Tibial artery (tissue), 4 donors: ENCODE measurements at regions not wholly inside any gene's neighbourhood (a gene's known extent, or its start where the extent isn't known, plus 50 kb on each side); places are given as distances from the start of the nearest gene placed in this dataset.

Experiments used
- DNase-seq, 2 donors: peaks; one replicate each; pipeline ENCODE4 v3.0.0-alpha.2; 2019
- H3K27ac ChIP-seq, 2 donors: fragments of 200-600 bp; sonication (generic) in 1 of 2; 1 replicate in 1 of 2; 2 replicates in 1 of 2; pipeline ENCODE4 v1.5.1; 2018 to 2019; ENCODE audit warnings: mild to moderate bottlenecking in 1 of 2
- H3K27me3 ChIP-seq, 2 donors: fragments of 200-600 bp; sonication (generic) in 1 of 2; one replicate each; pipeline versions ENCODE4 v1.5.1 to v1.6.0; 2016 to 2019
- H3K36me3 ChIP-seq, 3 donors: fragments of 200-600 bp; sonication (generic) in 2 of 3; one replicate each; pipeline ENCODE4 v1.5.1; 2016 to 2019; ENCODE audit warnings: mild to moderate bottlenecking in 2 of 3
- H3K4me1 ChIP-seq, 4 donors: fragments of 200-600 bp; sonication (generic) in 2 of 4; 1 replicate in 3 of 4; 2 replicates in 1 of 4; pipeline ENCODE4 v1.5.1; 2016 to 2019
- H3K4me3 ChIP-seq, 2 donors: fragments of 200-600 bp; sonication (generic) in 1 of 2; 1 replicate in 1 of 2; 2 replicates in 1 of 2; pipeline ENCODE4 v1.5.1; 2018 to 2019; ENCODE audit warnings: mild to moderate bottlenecking in 2 of 2
- H3K9me3 ChIP-seq, 3 donors: fragments of 200-600 bp; sonication (generic) in 1 of 3; one replicate each; pipeline ENCODE4 v1.5.1; 2016 to 2019
- intact Hi-C: fragments of 100-400 bp; cut with DNase I; formaldehyde crosslinking; loops from one replicate; pipeline ENCODE4 v1.15.0; 2023; ENCODE audit warnings: low total_unique reads
- TF ChIP-seq, protein P1 (sequence below), 2 experiments: fragments of 200-600 bp in 1 of 2; fragments of 450-650 bp in 1 of 2; IDR thresholded peaks; one replicate each; pipeline ENCODE4 v1.5.1; 2017 to 2019; ENCODE audit warnings: antibody characterized with exemption in 2 of 2, mild to moderate bottlenecking in 1 of 2, moderate library complexity in 1 of 2

DNA sequence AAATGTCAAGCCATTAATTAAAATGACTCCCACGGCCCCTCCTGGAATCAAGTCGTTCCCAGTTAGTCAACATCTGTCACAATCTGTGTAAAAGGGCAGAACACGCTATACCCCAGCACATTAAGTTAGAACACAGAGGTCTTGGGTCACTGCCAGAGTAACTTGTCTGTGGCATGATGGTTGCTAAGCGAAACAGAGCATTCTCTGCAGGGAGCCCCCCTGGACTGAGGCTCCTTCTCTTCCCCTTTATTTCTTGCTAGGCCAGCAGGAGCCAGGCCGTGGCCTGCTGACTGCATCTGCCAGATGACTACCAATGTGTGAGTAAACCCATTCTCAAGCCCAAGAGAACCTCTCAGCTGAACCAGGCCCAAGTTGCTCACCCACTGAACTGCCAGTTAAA, 51.9 kb upstream of the ZBED3 start:
- peaks cover 0 to 4% (median 0%) of the 10 kb centered on the region in 4 donors for H3K4me1 ChIP-seq
- no peak overlapping the region for H3K27ac ChIP-seq
- peak in 1 of 2 donors; percentile 24 for DNase-seq
- intact Hi-C loops, result loop anchor here (5.0 kb wide), 1 partner anchor 52 kb away; the partner anchor contains the start of gene ZBED3
- H3K36me3 ChIP-seq, result no peaks in the 10 kb centered on the region
- no peaks in the 10 kb centered on the region for H3K9me3 ChIP-seq
- TF ChIP-seq, protein P1, sequence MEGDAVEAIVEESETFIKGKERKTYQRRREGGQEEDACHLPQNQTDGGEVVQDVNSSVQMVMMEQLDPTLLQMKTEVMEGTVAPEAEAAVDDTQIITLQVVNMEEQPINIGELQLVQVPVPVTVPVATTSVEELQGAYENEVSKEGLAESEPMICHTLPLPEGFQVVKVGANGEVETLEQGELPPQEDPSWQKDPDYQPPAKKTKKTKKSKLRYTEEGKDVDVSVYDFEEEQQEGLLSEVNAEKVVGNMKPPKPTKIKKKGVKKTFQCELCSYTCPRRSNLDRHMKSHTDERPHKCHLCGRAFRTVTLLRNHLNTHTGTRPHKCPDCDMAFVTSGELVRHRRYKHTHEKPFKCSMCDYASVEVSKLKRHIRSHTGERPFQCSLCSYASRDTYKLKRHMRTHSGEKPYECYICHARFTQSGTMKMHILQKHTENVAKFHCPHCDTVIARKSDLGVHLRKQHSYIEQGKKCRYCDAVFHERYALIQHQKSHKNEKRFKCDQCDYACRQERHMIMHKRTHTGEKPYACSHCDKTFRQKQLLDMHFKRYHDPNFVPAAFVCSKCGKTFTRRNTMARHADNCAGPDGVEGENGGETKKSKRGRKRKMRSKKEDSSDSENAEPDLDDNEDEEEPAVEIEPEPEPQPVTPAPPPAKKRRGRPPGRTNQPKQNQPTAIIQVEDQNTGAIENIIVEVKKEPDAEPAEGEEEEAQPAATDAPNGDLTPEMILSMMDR (IDR thresholded peaks at IDR 0.05), result no peak
- H3K27me3 ChIP-seq, result no peaks in the 10 kb centered on the region
- H3K4me3 ChIP-seq, result no peak overlapping the region
